ENCODE measurements at regions not wholly inside any gene's neighbourhood (a gene's known extent, or its start where the extent isn't known, plus 50 kb on each side); places are given as distances from the start of the nearest gene placed in this dataset.
"Not testable (repeated sequence)": the region's sequence is repeated elsewhere in the genome, so short reads cannot be mapped to it uniquely, and the experiment has no call there.

DNA sequence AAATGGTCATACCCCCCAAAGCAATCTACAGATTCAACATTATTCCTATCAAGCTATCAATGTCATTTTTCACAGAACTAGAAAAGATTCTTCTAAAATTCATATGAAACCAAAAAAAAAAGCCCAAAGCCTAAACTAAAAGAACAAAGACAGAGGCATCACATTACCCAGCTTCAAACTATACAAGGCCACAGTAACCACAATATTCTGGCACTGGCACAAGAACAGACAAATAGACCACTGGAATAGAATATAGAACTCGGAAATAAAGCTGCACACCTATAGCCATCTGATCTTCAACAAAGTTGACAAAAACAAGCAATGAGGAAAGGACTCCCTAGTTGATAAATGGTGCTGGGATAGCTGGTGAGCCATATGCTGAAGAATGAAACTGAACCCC lies 89.2 kb upstream of the PCED1B start:
- no peak for DNase-seq

DNA sequence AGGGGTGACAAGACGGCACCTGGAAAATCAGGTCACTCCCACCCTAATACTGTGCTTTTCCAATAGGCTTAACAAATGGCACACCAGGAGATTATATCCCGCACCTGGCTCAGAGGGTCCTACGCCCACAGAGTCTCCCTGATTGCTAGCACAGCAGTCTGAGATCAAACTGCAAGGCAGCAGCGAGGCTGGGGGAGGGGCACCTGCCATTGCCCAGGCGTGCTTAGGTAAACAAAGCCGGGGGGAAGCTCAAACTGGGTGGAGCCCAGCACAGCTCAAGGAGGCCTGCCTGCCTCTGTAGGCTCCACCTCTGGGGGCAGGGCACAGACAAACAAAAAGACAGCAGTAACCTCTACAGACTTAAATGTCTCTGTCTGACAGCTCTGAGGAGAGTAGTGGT lies 87.4 kb upstream of the PCED1B start:
- not testable (repeated sequence) for DNase-seq

DNA sequence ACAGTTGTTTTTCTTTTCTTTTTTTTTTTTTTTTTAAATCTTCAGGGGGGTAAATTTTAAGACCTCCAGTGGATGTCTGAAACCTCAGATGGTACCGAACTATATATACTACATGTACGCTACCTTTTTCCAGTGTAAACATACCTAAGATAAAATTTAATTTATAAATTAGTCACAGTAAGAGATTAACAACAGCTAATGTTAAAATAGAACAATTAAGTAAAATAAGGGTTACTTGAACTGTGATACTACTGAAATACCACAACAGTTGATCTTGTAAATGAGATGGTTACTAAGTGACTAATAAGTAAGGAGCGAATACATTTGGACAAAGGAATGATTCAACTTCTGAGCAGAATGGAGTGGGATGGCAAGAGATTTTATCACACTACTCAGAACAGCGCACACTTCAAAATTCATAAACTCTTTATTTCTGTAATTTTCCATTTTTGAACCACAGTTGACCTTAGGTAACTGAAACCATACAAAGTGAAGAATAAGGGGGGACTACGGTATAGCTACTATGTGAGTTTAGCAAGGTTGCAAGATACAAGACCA lies 80.5 kb upstream of the PCED1B start:
- no peak for DNase-seq

DNA sequence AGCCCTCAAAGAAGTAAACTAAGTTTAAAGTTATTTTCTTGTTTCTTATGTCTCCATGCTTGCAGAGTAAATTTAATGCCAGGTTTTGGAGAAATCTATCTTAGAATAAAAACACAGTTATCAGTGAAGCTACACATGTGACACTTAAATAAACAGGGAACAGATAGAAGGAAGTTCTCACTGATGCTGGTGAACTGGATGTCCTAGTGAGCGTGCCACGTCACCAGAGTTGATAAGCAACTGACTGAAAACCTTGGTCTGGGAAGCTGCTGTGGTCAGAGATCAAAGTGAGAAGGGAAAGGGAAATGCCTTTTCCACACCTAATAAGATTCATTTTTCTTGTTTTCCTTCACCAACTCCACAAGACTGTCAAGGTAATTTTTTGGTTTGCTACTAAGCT lies 74.8 kb upstream of the PCED1B start:
- DNase-seq = no peak

DNA sequence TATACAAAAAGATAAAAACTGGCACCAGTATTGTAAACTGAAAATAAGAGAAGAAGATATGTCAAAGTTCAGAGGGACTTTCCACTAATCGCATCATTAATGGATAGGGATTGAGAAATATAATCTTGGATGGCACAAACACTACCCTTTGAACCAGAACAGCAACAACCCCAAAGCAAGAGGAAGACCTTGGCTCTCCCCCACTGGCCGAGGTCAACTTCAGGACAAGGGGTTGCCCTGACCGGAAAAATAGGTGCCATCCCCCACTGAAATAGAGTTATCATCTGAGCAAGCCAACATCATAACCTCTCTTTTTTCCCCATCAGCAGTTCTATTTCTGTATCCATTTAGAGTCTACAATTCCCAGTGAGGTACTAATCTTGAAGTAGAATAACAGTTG lies 72.4 kb upstream of the PCED1B start:
- no peak for DNase-seq

DNA sequence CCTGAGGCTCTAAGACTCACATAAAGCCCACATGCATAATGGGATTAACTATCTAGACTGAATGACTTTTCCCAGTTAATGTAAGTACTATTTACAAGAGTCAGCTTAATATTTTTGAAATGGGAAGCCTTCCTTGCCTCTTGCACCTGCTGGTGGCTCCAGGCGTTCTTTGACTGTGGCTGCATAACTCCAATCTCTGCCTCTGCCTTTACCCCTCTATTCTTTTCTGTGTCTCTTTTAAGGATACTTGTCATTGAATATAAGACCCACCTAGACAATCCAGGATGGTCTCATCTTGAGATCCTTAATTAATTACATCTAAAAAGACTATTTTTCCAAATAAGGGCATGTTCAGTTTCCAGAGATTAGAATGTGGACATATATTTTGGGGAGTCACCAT lies 66.9 kb upstream of the PCED1B start:
- no peak for DNase-seq

DNA sequence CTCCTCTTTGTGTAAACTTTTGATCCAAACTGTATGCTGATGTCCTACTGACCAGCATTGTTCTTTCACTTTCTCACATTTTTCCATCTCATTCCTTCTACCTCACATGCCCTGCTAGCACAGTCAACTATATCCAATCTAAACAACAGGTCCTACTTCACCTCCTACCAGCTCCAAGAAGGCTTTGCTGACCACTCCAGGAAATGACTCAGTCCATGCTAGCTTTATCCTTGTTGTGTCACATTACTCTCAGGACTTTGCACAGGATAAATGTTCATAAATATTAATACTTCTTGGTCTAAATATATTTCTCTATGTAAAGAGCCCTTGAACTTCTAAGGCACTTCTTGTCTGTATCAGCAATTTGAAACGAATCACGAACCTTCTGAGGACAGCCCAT lies 64.9 kb upstream of the PCED1B start:
- no peak for DNase-seq

DNA sequence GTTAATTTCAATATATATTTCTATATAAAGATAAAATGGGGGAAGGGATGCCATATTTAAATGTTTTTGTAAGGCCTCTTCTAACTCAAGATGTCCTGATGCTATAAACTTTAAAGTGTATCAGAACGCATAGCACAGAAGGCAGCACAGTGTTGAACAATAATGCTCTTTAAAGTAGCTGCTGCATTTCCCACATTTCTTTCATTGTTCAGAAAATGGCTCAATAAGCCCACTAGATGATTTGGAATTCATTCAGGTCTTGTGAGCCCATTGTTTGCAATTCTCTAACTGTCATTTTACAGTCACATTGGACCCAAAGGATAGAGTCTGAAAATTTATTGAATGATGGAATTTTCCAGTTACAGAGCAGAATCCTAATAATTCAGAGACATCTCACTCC lies 64.0 kb upstream of the PCED1B start:
- no peak for DNase-seq

DNA sequence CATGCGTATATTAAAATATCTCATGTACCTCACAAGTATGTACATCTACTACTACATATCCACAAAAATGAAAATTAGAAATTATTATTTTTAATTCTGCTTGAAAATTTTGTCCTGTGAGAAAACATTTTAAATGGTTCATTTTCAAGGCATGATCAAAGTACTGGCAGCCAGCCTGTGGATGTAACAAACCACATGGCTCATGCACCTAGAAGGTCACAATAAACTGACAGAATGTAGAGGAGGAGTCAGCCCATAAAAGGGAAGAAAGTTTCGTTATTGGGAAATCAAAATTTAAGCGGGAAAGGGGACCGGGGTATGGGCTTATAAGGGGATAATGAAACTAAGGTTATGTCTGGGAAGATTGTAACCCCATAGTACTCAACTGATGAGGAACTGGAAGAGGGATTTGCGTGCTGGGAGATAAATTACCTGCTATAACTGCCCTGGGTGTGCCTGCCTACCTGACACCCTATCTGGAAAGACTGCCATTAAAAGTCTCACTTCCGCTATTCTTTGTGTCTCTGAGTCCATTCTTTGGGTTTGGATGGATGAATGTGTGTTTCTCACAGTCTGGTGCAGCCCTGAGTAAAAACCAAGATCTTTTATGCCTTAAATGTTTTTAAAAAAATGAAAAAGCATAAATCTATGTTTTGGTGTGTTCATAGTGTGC lies 62.2 kb upstream of the PCED1B start:
- no peak for DNase-seq

DNA sequence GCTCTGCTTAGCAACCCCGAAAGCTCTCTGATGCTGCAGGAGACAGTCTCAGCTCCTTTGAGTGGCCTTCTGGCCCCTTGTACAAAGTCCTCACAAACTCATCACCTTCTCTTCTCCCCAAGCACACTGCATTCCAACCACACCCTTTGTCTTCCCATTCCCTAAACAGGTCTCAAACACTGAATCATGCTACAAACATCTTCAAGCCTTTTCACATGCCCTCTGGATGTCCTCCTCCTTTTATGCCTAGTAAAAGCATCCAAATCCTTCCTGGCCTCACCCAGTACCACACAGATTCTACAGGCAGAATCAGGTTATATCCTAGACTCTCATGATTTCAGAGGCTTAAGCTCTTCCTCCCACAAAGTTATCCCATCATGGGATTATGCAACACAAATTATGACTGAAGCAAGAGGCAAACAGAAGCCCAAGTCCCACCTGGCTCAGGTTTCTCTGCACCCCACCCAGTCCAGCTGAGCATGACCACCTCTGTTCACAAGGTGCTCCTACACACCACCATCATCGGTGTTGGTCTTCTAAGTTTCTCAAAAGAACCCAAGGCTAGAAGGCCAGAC lies 61.4 kb upstream of the PCED1B start:
- no peak for DNase-seq

DNA sequence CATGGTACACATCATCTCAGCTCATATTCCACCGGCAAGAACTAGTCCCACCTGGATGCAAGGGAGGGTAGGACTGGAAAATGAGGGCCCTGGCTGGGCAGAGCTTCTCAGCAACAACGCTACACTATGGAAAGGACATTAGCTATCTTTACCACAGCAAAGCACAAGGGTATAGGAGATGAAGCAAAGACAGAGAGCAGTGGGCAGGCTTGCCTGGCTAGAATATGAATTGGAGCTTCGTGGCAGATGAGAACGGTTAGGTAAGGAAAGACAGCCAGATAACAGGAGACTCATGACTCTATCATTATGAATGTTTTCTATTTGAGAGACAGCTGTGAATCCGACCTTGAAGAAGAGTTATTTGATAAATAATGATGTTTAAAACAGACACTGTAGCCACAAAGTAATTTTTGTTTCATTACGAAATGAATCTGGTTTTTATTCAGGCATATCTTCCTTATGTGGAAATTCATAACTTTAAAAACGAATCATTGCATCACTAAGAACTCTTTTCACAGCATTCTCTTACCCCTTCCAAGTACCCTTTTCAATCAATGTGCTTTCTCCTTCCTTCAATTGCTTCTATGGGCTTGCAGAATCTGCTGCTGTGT lies 59.1 kb upstream of the PCED1B start:
- DNase-seq = no peak

DNA sequence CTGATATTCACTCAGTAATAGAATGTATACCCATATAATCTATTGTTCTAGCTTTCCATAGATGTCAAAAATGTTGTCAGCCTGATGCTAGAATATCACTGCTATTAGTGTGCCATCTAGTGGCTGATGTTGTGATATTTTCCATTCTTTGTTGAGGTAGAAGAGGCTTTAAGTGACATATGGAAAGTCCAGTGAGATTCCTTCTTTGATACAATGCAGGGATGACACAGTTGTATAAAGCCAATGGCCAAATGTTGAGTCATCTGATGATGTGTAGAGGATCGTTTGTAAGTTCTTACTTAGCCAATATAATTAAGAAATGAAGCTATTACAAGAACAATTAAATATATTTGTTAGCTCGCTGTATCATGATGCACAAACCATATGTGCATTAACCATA lies 58.1 kb upstream of the PCED1B start:
- DNase-seq = no peak

DNA sequence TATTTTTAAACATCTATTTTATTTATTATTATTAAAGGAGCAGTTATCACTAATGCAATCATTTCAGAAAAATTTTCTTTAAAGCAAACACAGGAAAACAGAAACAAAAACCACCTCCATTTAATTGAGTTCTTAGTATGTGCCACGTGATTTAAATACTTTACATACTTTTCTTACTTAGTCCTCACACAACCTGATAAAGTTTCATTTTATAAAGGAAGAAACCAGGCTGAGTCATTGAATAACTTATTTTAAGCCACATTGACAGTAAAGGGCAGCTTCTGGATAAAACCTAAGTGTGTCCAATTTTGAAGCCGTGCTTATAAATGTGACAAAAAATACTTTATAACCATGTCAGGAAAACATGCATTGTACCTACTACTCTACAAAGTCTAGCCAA lies 57.1 kb upstream of the PCED1B start:
- no peak for DNase-seq

DNA sequence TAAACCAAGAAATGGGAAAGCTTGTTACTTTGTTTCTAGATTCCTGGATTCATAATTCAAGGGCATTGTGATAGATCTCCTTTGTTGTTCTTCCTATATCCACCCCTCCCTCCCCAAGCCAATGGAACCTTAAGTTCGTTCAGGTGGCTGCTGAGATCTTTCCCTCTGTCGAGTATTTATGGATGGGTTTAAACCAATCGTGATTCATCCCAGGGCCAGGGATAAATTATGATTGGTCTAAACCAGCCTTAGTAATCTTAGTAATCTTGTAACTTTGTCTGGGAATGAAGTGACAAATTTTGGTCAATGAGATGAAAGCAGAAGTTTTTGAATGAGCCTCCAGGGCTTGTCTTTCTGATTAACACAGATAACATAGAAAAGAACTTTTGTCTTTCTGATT lies 56.1 kb upstream of the PCED1B start:
- no peak for DNase-seq

DNA sequence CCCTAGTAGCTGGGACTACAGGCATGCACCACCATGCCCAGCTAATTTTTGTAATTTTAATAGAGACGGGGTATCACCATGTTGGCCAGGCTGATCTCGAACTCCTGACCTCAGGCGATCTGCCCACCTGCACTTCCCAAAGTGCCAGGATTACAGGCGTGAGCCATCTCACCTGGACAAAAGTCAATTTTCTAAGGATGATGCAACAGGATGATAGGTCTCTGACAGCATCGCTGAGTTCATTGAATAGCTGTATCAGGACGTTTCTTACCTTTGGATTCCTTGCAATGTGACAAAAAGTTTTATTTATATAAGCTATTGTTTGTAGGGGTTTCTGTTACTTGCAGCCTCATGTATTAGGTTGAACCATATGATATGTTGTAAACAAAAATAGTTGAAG lies 55.5 kb upstream of the PCED1B start:
- DNase-seq = no peak

DNA sequence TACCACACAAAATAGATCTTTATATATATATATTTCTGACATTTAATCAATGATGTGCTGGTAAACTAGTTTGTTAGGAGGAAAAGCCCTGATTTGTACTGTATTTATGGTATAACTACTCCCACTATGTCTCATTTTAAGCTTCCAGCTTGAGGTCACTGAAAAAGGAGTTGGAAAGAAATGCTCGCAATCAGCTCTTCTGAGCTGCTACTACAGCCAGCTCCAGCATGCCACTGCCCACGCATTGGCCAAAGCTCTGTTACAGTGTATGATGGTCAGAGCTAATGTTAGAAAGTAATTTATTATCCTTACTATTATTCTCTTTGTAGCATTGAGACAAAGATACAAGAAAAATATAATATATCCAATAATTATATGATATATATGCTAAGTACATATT lies 55.0 kb upstream of the PCED1B start:
- DNase-seq = no peak

DNA sequence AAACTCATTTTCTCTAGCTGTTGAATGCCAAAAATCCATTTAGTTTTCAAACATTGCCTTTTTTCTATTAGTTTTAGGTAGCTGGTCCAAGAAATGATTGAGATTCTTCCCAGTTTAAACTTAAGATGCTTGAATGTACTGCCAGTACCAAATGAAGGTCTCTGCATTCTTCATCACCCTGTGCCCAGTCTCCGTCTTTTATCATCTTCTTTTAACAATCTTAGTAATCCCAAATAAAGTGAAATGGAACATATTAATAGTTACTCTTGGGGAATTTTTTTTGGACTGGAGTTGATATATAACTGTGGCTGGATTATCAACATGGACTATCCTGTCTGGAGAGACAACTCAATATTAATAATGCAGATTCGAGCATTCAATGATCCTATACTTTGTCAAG lies 54.1 kb upstream of the PCED1B start:
- no peak for DNase-seq

DNA sequence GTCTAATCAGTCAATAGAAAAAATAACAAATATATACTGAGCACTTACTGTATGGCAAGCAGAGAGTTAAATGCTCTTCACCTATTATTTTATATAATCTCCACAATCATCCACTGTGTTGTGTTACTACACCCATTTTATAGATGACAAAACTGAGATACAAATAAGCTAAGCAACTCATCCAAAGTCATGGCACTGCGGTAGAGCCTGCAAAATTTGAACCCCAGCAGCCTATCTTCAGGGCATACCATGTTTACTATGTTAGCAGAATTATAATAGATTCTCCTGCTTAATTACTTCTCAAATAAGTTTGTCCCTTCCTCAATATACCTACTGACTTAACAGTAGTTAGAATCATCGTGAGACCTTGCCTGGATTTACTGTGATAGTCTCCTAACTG lies 53.6 kb upstream of the PCED1B start:
- no peak for DNase-seq

DNA sequence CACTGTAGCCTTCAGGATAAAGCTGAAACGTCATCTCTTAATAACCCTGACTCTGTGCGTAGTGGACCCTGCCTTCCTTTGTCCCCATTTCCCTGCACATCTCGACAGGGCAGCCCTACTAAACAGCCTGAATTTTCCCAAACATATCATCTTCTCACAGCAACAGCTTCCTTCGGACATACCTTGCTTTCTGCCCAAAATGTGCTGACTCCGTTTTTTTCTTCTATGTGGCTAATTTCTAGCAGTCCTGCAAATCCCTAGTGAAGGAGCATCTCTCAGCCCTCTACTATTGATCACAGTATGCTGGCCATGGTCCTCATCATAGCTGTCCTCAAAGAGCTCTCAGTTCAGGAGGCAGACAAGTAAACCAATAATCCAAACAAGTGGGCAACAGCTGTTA lies 53.1 kb upstream of the PCED1B start:
- no peak for DNase-seq
